ENCODE measurements at regions not wholly inside any gene's neighbourhood (a gene's known extent, or its start where the extent isn't known, plus 50 kb on each side); places are given as distances from the start of the nearest gene placed in this dataset.
A peak's percentile ranks its signal among the peaks of the same experiment; 100 is the strongest.

DNA sequence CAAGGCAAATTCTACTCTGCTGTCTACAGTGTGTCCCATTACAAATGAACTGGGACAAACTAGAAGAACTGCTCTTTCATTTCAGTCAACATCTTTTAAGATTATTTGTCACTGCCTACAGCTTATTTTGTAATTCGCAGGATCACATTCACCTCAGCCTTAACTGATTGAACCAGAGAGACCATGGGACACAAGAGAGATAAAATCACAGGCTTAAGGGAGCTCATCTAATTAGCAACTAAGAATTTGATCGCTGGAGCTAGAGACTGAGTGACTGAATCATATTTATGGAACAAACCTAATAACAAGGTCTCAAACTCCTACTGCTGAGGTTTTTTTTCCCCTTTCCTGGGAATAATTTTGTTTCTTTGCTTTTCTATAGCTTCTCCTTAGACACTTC lies 898.2 kb downstream of the PCDH18 start:
- no peak for DNase-seq
- no peak for TF ChIP-seq CTCF (IDR thresholded peaks at IDR 0.05; ENCODE audit: low read depth, low read length)
- Histone ChIP-seq H3K9me3 (no peaks in the 10 kb centered on the region), H3K4me3 (ENCODE audit: low read depth, low read length) (peak overlapping the region; percentile 27), H3K4me1 (peaks cover 3% of the 10 kb centered on the region), H3K27me3 (no peaks in the 10 kb centered on the region), H3K36me3 (no peaks in the 10 kb centered on the region)

DNA sequence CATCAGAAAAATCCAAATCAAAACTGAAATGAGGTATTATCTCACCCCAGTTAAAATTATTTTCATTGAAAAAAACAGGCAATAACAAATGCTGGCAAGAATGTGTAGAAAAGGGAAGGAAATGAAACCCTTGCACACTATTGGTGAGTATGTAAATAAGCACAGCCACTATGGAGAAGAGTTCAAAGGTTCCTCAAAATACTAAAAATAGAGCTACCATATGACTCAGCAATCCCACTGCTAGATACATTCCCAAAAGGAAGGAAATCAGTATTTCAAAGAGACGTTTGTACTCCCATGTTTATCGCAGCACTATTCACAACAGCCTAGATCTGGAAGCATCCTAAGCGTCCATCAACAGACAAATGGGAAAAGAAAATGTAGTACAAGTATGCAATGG lies 932.4 kb downstream of the PCDH18 start:
- Histone ChIP-seq H3K4me1 (no peaks in the 10 kb centered on the region), H3K9me3 (no peaks in the 10 kb centered on the region), H3K4me3 (ENCODE audit: low read depth, low read length) (no peak overlapping the region), H3K27me3 (no peaks in the 10 kb centered on the region), H3K36me3 (no peaks in the 10 kb centered on the region)
- DNase-seq = no peak
- TF ChIP-seq CTCF (IDR thresholded peaks at IDR 0.05; ENCODE audit: low read depth, low read length) = no peak

DNA sequence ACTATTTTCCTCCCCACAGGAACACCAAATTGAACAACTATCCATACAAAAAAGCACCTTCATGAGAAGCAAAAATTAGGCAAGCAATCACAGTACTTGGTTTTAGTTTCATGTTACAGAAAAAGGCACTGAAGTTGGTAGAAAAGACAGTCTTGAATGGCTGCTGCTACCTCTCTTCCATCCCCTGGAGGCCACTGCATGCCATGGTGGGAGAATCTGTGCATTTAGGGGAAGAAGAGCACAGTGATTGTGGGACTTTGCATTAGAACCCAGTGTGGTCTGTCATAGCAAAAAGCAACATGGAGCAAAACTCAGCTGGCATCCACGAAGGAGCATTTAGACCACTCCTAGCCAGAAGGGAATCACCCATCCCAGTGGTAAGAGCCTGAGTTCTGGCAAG lies 941.9 kb downstream of the PCDH18 start:
- Histone ChIP-seq H3K36me3 (no peaks in the 10 kb centered on the region; the same call in 1 of the 2 replicates), H3K9me3 (no peaks in the 10 kb centered on the region), H3K4me1 (no peaks in the 10 kb centered on the region), H3K4me3 (ENCODE audit: low read depth, low read length) (no peak overlapping the region), H3K27me3 (no peaks in the 10 kb centered on the region)
- no peak for DNase-seq
- TF ChIP-seq CTCF (IDR thresholded peaks at IDR 0.05; ENCODE audit: low read depth, low read length) = no peak

- H3K9me3 ChIP-seq = no peaks in the 10 kb centered on the region
- H3K36me3 ChIP-seq = no peaks in the 10 kb centered on the region; the same call in 1 of the 2 replicates
- H3K27me3 ChIP-seq = no peaks in the 10 kb centered on the region
- no peak overlapping the region for H3K4me3 ChIP-seq (ENCODE audit: low read depth, low read length)
- no peak for TF ChIP-seq CTCF (IDR thresholded peaks at IDR 0.05; ENCODE audit: low read depth, low read length)
- H3K4me1 ChIP-seq = no peaks in the 10 kb centered on the region
- DNase-seq = no peak
These were observed 948.7 kb downstream of the PCDH18 start for GRCh38 chr4:136583567-136583966.

- H3K4me3 ChIP-seq (ENCODE audit: low read depth, low read length) = no peak overlapping the region
- no peaks in the 10 kb centered on the region for H3K4me1 ChIP-seq
- TF ChIP-seq CTCF (IDR thresholded peaks at IDR 0.05; ENCODE audit: low read depth, low read length) = no peak
- H3K27me3 ChIP-seq = no peaks in the 10 kb centered on the region
- H3K36me3 ChIP-seq = no peaks in the 10 kb centered on the region
- no peaks in the 10 kb centered on the region for H3K9me3 ChIP-seq
- no peak for DNase-seq
These were observed 951.2 kb downstream of the PCDH18 start for GRCh38 chr4:136581119-136581518.

DNA sequence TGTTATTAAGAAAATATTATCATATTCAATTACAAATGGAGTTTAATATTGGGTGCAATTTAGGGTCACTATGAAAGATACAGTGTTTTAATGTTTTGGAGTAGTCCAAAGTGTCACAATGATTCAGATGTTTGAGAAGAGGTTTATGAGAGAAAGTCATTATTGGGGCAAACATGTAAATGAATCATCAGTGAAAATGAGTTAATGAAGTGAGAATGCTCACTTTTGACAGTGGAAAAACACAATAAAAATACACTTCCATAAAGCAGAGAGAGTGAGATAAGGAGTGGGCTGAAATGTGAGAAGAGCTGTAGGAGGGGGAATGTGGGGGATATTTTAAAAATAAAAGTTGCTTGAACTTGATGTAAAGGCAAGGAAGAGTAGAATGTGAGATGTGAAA lies 957.1 kb downstream of the PCDH18 start:
- no peaks in the 10 kb centered on the region for H3K36me3 ChIP-seq

More for the DNA sequence above, 957.1 kb downstream of the PCDH18 start:
- Histone ChIP-seq H3K9me3 (no peaks in the 10 kb centered on the region), H3K27me3 (no peaks in the 10 kb centered on the region), H3K4me3 (ENCODE audit: low read depth, low read length) (no peak overlapping the region), H3K4me1 (peaks cover 3% of the 10 kb centered on the region; the same call in 1 of the 2 replicates)
- TF ChIP-seq CTCF (IDR thresholded peaks at IDR 0.05; ENCODE audit: low read depth, low read length) = no peak
- DNase-seq = no peak

Data from BE2C (cell line).